ENCODE measurements at regions not wholly inside any gene's neighbourhood (a gene's known extent, or its start where the extent isn't known, plus 50 kb on each side); places are given as distances from the start of the nearest gene placed in this dataset.

DNA sequence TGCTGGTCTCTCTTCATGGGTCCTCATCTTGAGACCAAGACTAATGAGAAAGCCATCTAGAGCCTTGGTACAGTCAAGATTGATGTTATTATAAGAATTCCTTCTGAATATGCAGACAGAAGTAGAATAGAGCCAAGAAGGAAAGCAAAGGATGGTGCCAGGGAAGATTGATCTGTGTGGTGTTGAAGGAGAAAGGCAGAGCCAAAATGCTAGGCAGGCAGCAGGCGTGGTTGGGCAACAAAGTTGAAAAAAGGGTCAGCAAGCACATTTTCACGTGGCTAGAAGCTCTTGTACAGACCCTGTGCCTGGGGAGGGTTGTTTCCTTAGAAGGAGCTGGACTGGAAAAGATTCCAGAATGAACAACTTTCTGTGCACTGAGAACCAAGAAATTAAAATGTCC, 319.7 kb upstream of the ARGLU1 start:
- Histone ChIP-seq H2BK15ac (ENCODE audit: low read depth, low read length) (no peak overlapping the region), H3K79me2 (ENCODE audit: insufficient read depth, low read length) (no peaks in the 10 kb centered on the region), H2BK12ac (ENCODE audit: insufficient read length, low read depth, low read length) (no peak overlapping the region), H2BK120ac (ENCODE audit: low read depth, low read length, poor library complexity, severe bottlenecking) (no peak overlapping the region), H2BK20ac (ENCODE audit: low read depth, low read length, poor library complexity, severe bottlenecking) (no peak overlapping the region), H3K9ac (ENCODE audit: extremely low read depth, insufficient read length, low read length) (no peak overlapping the region), H4K91ac (ENCODE audit: insufficient read length, low read depth, low read length) (no peak overlapping the region), H3K23ac (ENCODE audit: insufficient read length, low read depth, low read length) (no peak overlapping the region), H3K18ac (ENCODE audit: insufficient read length, low read depth, low read length) (no peak overlapping the region), H2AK5ac (ENCODE audit: insufficient read length, low read length) (no peak overlapping the region), H2AFZ (ENCODE audit: low read length) (no peak overlapping the region), H2BK5ac (ENCODE audit: insufficient read length, low read length) (no peak overlapping the region), H3K4me2 (ENCODE audit: insufficient read depth, insufficient read length, low read length) (no peak overlapping the region), H3K4ac (ENCODE audit: low read depth, low read length) (no peak overlapping the region), H3K56ac (ENCODE audit: insufficient read length, low read depth, low read length) (no peak overlapping the region), H4K8ac (replicated peaks; ENCODE audit: insufficient read length, low read depth, low read length) (no peak overlapping the region), H3K79me1 (ENCODE audit: insufficient read depth, low read depth, low read length, poor library complexity, severe bottlenecking) (no peaks in the 10 kb centered on the region), H3K23me2 (ENCODE audit: insufficient read length, low read depth, low read length, poor library complexity, severe bottlenecking) (no peaks in the 10 kb centered on the region), H3K9me3 (ENCODE audit: control insufficient read depth, low read depth, low read length) (peaks cover 10% of the 10 kb centered on the region), H3T11ph (ENCODE audit: low read length) (no peak overlapping the region), H3K27ac (ENCODE audit: insufficient read length, low read depth, low read length) (no peak overlapping the region), H4K20me1 (ENCODE audit: control insufficient read depth, insufficient read depth, insufficient read length) (no peaks in the 10 kb centered on the region), H3K4me1 (ENCODE audit: insufficient read depth, low read length) (no peaks in the 10 kb centered on the region), H3K14ac (ENCODE audit: insufficient read depth, low read length) (no peak overlapping the region), H3K27me3 (ENCODE audit: insufficient read depth, low read length) (no peaks in the 10 kb centered on the region), H4K5ac (ENCODE audit: insufficient read length, low read depth, low read length) (no peak overlapping the region)
- peaks cover 20 to 27% of the 10 kb centered on the region in 2 experiments for H3K9me3 Mint-ChIP-seq
- H3K27ac Mint-ChIP-seq, result no peak overlapping the region
- H3K4me3 Mint-ChIP-seq, result no peak overlapping the region
- peaks cover 12 to 46% (median 17%) of the 10 kb centered on the region in 3 experiments for H3K36me3 Mint-ChIP-seq (ENCODE audit: insufficient read depth in 1 of 3, low read depth in 3 of 3)
- peaks cover 18% of the 10 kb centered on the region in 2 experiments for H3K4me1 Mint-ChIP-seq
- H3K27me3 Mint-ChIP-seq (ENCODE audit: low read depth), result no peaks in the 10 kb centered on the region; the same call in 1 of the 2 replicates
- TF ChIP-seq, protein P1, sequence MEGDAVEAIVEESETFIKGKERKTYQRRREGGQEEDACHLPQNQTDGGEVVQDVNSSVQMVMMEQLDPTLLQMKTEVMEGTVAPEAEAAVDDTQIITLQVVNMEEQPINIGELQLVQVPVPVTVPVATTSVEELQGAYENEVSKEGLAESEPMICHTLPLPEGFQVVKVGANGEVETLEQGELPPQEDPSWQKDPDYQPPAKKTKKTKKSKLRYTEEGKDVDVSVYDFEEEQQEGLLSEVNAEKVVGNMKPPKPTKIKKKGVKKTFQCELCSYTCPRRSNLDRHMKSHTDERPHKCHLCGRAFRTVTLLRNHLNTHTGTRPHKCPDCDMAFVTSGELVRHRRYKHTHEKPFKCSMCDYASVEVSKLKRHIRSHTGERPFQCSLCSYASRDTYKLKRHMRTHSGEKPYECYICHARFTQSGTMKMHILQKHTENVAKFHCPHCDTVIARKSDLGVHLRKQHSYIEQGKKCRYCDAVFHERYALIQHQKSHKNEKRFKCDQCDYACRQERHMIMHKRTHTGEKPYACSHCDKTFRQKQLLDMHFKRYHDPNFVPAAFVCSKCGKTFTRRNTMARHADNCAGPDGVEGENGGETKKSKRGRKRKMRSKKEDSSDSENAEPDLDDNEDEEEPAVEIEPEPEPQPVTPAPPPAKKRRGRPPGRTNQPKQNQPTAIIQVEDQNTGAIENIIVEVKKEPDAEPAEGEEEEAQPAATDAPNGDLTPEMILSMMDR (conservative IDR thresholded peaks at IDR 0.05), result no peak
- WGBS (ENCODE audit: extremely low coverage, insufficient read length, low lambda C conversion rate), result no CpG with 5 or more reads among the region's 2 CpGs
- no peak for DNase-seq

Measured in H9 (cell line).